MV-4-11 (cell line): ENCODE measurements at regions not wholly inside any gene's neighbourhood (a gene's known extent, or its start where the extent isn't known, plus 50 kb on each side); places are given as distances from the start of the nearest gene placed in this dataset.

Source experiments
- DNase-seq: peaks from one replicate; lab custom pipeline; 2025; lab: John Stamatoyannopoulos, UW

DNA sequence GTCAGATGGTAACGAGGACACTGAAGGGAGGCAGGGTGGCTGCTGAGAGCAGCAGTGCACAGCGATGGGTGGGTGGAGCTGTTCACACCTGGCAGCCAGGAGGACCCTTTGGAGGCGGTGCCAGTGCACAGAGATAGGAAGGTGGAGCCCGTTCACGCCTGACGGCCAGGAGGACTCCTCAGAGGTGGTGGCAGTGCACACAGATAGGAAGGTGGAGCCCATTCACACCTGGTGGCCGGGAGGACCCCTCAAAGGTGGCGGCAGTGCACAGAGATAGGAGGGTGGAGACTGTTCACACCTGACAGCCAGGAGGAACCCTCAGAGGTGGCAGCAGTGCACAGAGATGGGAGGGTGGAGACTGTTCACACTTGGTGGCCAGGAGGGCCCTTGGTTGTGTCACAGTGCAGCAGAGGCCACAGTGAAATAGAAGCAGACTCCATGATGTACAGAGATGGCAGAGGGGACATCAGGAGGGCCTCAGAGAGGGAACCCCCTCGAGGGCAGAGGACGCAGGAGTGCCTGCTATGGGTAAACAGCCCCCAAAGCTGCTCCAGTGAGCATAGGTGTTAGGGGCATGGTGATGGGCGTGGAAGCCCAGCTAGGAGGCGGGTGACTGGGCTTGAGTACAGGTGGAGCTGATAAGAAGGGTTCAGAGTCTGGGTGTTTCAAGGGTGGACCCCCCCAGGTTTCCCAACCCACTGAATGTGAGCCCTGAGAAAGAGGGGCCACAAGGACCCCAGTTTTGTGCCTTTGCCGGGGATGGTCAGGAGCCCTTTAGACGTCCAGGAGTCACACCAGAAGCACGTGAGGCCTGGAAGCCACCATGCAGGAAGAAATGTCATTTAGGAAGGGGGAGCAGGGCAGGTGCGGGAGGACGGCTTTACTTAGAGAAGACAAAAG, 566.7 kb downstream of the BRD1 start:
- DNase-seq = no peak

DNA sequence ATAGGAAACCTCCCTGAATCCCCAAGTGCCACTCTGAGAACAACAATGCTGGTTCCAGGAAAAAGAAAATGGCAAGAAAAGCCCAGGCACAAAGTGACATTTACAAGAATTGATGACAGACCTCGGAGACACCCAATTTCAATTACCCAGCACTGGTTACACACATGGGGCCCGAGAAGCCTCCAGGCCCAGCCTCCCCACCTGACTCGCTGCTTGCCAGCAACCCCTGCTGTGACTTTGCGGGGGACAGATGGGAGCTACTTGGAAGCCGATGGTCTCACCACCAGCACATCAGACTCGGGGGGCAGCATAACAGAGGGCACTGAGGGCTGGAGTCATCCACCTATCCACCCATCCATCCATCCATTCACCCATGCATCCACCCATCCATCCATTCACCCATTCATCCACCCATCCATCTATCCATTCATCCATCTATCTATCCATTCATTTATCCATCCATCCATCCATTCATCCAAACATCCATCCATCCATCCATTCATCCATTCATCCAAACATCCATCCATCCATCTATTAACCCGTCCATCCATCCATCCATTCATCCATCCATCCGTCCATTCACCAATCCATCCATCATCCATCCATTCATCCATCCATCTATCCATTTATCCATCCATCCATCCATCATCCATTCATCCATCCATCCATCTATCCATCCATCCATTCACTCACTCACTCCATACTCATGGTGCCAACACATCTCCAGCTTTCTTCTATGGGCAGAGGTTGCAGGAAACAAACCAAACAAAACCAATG, 567.6 kb downstream of the BRD1 start:
- no peak for DNase-seq

- DNase-seq = no peak
These were observed 569.3 kb downstream of the BRD1 start for GRCh38 chr22:49258107-49259010.

GRCh38 chr22:49257551-49257961, 570.1 kb downstream of the BRD1 start:
- no peak for DNase-seq

DNA sequence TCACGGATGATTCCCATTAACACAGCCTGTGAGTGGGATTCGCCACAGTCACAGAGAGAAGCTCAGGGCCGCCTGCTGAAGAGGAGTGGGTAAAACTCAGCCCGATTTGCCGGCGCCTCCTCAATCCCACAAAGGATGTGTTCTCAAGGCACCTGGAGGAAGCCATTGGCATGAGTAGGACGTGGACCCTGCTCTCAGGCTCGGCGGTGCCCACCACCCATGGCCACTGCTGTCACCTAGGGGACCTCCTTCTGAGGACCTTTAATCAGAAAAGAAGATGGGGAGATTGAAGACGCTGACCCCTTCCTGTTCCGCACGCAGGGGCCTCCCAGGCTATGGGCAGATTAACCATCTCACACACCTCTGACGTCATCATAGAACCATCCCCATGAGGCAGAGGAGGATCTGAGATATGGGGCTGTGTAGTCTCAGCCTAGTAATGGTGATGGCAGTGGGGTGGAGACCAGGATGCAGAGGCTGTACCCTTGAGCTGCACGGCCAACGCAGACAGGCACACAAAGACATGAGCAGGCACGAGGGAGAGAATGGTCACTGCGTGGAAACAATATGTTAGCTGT, 571.8 kb downstream of the BRD1 start:
- no peak for DNase-seq

GRCh38 chr22:49255154-49255553, 572.5 kb downstream of the BRD1 start:
- DNase-seq = no peak

DNA sequence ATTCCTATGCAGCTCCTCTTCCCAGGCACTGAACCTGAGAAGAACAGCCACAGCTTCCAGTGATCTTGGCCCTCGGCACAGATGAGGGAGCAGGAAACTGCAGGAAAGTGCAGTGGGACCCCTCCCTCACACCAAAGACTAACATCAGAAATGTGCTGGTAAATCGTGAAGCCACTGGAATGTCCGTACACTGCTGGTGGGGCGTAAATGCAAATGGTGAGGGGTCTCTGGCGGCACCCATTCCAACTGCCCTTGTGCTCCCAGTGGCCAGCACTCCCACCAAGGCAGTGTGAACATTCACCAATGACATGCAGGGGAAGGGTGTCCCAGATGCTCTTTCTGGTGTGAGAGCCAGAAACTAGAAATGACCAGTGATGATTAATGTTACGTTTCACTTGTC, 574.0 kb downstream of the BRD1 start:
- no peak for DNase-seq

DNA sequence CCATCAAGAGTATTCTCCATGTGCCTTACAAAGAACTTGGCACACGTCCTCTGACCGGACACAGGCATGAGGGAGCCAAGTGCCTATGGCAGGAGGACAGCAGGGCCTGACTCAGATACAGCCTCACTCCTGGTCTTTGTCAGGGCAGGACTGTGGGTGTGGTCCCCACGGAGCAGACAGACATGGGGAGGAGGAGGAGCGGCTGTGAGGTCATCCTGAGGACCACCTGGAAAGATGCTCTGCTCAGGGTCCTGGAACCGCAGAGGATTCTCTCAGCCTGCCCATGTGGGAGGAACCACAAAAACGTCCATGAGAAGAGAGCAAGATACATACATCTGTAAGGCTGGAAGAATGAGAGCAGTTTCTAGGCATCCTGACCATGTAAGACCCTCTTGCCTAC, 576.3 kb downstream of the BRD1 start:
- no peak for DNase-seq

- no peak for DNase-seq
These were observed 580.3 kb downstream of the BRD1 start for GRCh38 chr22:49247194-49247924.

DNA sequence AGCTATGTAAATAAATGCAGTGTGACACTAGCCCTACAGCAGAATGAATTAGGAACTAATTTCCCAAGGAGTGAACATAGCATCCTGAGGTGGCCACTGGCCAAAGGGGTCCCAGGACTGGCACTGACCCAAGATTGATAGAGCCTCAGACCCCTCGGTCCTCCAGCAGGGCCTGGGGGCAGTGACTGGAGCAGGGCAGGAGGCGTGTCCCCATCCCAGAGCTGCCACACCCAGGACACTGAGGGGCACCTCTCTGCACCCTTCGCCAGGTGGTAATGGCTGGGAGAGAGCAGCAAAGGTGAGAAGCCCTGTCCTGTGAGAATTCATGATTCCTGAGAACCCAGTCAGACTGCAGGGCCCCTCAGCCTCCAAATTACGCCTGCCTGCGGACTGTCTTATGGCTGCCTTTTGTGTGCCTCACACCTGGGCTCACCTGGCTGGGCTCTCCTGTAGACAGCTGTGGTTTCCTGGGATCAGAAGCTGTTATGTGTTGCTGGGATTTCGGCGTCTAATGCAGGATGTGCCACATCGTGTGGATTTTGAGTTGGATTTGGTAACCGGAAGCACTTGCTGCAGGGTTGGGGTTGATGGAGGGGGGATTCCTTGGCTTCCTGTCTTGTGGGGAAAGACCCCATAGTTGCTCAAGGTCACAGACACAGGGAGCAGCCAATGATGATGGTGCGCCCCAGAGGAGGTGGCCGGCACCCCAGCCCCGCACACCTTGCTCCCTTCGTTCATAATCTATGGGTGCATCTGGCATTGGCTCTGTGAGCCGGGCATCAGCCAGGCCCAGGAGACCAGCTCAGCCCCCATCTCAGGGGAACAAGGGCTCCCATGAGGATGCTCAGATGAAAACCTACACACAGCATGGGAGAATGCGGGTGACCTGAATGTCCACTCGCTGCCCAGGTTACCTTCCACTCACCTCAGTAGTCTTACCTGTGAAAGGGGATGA, 582.9 kb downstream of the BRD1 start:
- DNase-seq = no peak

DNA sequence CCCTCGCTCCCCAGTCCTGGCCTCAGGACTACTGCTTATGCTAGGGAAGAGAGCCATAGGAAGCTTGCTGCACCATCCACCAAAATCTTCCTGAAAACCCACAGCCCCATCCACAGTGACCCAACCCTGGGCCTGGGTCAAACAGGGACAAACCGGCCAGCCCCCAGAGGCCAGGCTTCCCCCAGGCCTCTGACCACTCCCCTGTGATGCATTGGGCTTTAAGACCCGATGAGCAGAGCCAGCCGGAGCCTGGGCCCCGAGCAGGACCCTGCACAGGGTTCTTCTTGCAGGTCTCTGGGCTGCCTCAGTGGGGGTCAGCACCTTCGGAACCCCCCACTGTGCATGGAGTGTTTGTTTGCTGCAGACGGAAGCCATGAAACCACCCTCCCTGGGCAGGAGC, 583.7 kb downstream of the BRD1 start:
- DNase-seq = no peak

DNA sequence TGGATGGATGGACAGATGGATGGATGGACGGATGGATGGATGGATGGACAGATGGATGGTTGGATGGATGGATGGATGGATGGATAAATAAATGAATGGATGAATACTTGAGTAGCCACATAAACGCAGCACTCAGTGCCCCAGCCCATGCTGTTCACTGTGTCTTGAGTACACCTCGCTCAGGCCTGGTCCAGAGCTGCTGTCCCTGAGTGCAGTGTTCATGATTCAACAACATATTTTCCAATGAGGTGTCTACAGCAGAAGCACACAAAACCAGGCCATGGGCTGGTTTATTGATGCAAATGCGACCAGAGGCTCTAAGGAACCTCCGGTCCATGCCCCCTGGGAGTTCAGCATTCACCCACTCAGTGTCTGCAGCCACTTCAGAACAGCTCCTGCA, 584.3 kb downstream of the BRD1 start:
- DNase-seq = no peak

DNA sequence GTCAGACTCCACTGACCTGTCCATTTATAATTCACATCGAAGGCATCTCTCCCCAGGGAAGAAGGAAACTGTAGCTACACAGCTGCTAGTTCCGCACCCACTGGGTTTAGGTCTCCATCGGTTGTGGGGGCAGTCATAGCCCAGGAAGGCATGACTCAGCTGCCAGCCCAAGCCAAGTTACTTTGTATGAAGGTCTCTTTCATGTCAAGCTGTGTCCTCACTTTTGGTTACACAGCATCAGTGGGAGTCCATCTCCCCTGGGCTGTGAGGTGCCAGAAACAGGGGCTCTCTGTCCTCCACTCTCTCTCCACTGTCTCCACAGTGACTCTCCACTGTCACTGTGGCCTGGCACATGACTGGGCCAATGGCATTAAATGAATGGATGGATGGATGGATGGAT, 585.2 kb downstream of the BRD1 start:
- DNase-seq = no peak

DNA sequence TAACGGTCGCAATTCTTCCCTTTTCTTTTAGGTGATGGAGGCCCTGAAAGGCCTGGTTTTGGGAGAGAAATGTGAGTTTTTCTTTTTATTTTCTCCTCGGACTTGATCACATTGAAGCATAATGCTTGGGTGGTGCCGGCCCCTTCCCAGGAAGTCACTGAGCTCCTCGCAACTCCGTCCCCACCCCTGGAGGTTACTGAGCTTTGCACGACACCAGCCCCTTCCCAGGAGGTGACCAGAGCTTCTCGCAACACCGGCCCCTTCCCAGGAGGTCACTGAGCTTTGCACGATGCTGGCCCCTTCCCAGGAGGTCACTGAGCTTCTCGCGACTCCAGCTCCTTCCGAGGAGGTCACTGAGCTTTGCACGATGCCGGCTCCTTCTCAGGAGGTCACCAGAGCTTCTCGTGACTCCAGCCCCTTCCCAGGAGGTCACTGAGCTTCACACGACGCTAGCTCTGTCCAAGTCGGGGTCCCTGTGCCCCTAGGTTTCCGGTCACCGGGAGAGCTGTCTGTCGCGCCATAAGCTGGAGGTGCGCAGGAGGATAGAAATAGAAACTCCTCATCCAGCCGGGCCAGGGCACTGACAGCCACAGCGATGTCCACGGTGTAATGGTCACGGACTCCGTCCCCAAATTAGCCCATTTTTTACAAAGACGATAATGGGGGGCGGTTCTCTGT, 586.4 kb downstream of the BRD1 start:
- no peak for DNase-seq

DNA sequence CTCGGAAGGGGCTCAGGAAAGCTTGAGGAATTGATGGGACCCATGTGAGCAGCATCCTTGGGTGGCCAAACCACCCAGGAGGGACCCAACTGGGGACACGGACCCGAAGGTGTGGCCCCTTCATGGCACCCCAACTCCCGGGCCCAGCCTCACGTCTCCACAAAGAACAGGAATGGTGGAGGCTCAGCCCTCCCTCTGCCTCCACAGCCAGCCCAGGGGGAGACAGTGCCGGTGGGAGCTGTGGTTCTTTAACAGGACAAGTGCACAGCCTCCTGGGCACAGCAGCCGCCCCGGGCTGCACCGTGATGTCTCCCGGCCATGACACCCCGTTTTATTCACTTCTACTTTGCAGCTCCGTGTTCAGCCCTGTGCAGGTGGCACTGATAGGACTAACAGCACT, 587.2 kb downstream of the BRD1 start:
- DNase-seq = no peak

DNA sequence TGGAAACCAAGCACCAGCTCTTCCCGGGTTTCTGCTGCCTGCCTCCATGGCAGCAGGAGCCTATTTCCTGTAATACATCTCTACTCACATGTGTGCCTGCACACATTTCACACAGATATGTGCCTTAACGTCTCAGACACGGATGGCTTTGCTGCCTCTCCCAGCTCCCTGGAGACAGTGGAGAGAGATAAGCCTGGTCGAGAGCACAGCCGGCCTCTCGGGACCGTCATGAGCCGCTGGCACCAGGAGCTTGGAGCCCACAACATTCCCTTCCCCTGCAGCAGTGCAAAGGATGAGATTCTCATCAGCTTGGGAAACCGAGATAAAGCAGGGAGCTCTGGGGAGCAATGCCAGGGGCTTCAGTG, 587.7 kb downstream of the BRD1 start:
- DNase-seq = no peak

DNA sequence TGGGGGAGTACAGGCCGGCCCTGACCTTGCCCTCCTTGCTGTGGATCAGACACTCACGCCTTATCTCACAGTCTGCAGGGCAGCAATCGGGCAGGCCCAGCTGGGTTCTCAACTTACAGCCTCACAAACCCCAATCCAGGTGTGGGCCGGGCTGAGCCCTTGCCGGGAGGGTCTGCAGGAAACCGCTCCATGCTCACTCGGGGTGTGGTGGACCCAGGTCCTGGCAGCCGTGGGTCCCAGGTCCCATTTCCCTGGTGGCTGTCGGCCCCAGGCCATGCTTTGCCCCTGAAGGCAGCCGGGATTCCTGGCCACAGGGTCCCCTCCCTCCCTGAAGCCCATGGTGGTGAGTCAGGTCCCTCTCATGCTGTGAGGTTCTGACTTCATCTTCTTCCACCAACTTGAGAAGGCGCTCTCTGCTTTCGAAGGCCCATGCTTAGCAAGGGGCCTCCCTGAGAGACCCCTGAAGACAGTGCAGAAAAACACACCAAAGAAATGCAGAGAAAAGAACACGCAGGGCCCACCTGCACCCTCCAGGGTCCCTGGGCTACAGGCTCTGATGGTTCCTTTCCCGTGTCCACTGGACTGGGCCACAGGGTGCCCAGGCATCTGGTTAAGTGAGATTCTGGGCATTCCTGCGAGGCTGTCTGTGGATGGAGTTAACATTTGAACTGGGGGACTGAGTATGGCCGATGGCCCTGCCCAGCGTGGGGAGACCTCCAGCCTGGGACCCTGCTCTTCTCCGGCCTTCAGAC, 588.2 kb downstream of the BRD1 start:
- no peak for DNase-seq

GRCh38 chr22:49238181-49239141, 589.2 kb downstream of the BRD1 start:
- no peak for DNase-seq
